HEK293 (cell line): ENCODE measurements at regions not wholly inside any gene's neighbourhood (a gene's known extent, or its start where the extent isn't known, plus 50 kb on each side); places are given as distances from the start of the nearest gene placed in this dataset.
A peak's percentile ranks its signal among the peaks of the same experiment; 100 is the strongest.

Experiments used
- CTCF ChIP-seq: fragments of 450-650 bp; formaldehyde crosslinking; IDR thresholded peaks from 2 replicates; pipeline ENCODE4 v1.5.1; 2016; ENCODE audit warnings: missing biosample characterization, missing genetic modification characterization
- ZBTB7A ChIP-seq: fragments of 450-650 bp; formaldehyde crosslinking; IDR thresholded peaks from 2 replicates; pipeline ENCODE4 v1.5.1; 2016; ENCODE audit warnings: low read depth, missing biosample characterization, missing genetic modification characterization
- ZNF777 ChIP-seq: fragments of 450-650 bp; formaldehyde crosslinking; IDR thresholded peaks from 2 replicates; pipeline ENCODE4 v1.5.1; 2017; ENCODE audit warnings: missing biosample characterization, missing genetic modification characterization, borderline replicate concordance

- TF ChIP-seq ZNF777 (tag by site-specific recombination) (no peak), CTCF (tag by site-specific recombination) (peak; percentile 68), ZBTB7A (tag by site-specific recombination) (no peak)
These were observed 170.2 kb upstream of the UMPS start for GRCh38 chr3:124559846-124560574.
